ENCODE measurements at regions not wholly inside any gene's neighbourhood (a gene's known extent, or its start where the extent isn't known, plus 50 kb on each side); places are given as distances from the start of the nearest gene placed in this dataset.

DNA sequence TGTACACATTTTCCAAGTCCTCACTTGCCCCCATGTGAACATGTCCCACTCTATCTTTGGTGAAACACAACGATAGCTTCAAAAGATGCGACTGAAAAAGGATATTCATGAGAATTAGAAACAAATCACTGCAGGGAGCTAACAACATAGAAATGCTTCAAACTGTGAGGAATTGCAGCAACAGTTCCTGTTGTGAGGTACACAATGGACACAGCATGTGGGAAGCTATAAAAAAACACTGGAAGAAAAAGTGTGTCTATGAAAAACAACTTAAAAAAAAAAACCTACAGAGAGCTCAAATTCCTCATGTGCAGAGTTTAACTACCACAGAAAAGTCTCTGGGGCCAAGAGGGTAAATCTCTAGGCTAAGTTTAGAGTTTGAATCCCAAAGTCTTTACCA, 51.6 kb upstream of the BLTP1 start:
- H3K27ac ChIP-seq, result no peak overlapping the region
- 33 to 68% methylated on average over 2 of the region's 2 CpGs for WGBS, 2 donors (ENCODE audit: low coverage in 1 of 2)
- ATAC-seq, result no peak
- no peaks in the 10 kb centered on the region for H3K27me3 ChIP-seq
- no peak overlapping the region for H3K4me3 ChIP-seq
- TF ChIP-seq POLR2A (IDR thresholded peaks at IDR 0.05) (no peak), POLR2AphosphoS5 (IDR thresholded peaks at IDR 0.05) (no peak), EP300 (IDR thresholded peaks at IDR 0.05) (no peak)
- TF ChIP-seq, protein P1, sequence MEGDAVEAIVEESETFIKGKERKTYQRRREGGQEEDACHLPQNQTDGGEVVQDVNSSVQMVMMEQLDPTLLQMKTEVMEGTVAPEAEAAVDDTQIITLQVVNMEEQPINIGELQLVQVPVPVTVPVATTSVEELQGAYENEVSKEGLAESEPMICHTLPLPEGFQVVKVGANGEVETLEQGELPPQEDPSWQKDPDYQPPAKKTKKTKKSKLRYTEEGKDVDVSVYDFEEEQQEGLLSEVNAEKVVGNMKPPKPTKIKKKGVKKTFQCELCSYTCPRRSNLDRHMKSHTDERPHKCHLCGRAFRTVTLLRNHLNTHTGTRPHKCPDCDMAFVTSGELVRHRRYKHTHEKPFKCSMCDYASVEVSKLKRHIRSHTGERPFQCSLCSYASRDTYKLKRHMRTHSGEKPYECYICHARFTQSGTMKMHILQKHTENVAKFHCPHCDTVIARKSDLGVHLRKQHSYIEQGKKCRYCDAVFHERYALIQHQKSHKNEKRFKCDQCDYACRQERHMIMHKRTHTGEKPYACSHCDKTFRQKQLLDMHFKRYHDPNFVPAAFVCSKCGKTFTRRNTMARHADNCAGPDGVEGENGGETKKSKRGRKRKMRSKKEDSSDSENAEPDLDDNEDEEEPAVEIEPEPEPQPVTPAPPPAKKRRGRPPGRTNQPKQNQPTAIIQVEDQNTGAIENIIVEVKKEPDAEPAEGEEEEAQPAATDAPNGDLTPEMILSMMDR (IDR thresholded peaks at IDR 0.05), result no peak
- no peaks in the 10 kb centered on the region for H3K36me3 ChIP-seq
- H3K9me3 ChIP-seq, result no peaks in the 10 kb centered on the region
- no peaks in the 10 kb centered on the region for H3K4me1 ChIP-seq

DNA sequence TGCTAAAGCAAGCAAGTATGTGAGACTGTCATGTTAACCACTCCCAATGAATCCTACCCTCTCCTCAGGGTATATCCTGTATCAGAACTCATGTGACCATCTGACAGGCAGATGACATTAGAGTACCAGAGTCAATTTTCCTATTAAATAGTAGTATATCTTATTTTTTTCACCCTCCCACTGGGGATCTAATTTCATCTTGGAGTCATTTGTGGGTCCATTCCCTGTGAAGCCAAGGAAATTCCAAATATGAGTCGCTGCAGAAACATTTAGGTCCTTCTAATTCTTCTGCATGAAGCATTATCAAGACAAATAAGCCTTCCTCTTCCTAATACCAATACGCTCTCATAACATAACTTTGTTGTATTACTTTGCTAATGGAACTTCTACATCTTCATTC, 52.2 kb upstream of the BLTP1 start:
- Histone ChIP-seq H3K27ac (no peak overlapping the region), H3K4me3 (no peak overlapping the region), H3K36me3 (no peaks in the 10 kb centered on the region), H3K9me3 (no peaks in the 10 kb centered on the region), H3K4me1 (no peaks in the 10 kb centered on the region), H3K27me3 (no peaks in the 10 kb centered on the region)
- no peak for TF ChIP-seq POLR2A (IDR thresholded peaks at IDR 0.05)
- TF ChIP-seq POLR2AphosphoS5 (IDR thresholded peaks at IDR 0.05), result no peak
- TF ChIP-seq, protein P1 (IDR thresholded peaks at IDR 0.05), result no peak
- TF ChIP-seq EP300 (IDR thresholded peaks at IDR 0.05), result no peak
- ATAC-seq, result no peak
- 76 to 88% methylated on average over 2 of the region's 2 CpGs for WGBS, 2 donors (ENCODE audit: low coverage in 1 of 2)

DNA sequence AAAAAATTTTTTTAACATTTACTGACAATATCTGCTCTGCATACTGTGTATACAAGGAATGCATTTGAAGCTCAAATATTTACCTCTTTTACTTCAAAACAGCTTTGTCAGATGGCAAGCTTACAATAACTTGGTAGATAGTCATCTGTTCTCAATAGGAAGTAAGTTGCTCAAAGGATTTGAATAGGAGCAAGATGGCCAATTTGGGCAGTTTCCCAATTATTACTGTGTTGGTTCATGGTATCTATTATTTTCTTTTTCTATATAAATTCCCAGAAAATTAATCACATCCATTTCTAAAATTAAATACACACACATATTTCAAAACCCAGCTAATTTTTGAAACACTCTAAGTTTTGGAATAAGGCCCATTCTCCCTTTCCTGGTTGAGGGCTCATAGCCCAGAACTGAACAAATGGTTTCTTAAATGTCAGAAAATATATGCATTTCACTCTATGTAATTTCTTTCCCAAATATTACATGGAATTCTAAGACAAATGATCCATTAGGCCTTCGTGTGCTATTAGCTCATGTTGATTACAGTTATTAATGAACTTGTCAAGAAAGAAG, 60.2 kb upstream of the BLTP1 start:
- no peak overlapping the region for H3K27ac ChIP-seq
- H3K27me3 ChIP-seq, result no peaks in the 10 kb centered on the region
- no peaks in the 10 kb centered on the region for H3K4me1 ChIP-seq
- H3K36me3 ChIP-seq, result no peaks in the 10 kb centered on the region
- TF ChIP-seq POLR2AphosphoS5 (IDR thresholded peaks at IDR 0.05), result no peak
- TF ChIP-seq, protein P1 (IDR thresholded peaks at IDR 0.05), result no peak
- no peak for TF ChIP-seq EP300 (IDR thresholded peaks at IDR 0.05)
- TF ChIP-seq POLR2A (IDR thresholded peaks at IDR 0.05), result no peak
- H3K9me3 ChIP-seq, result no peaks in the 10 kb centered on the region
- WGBS, 2 donors (ENCODE audit: low coverage in 1 of 2), result 18 to 20% methylated on average over 1 of the region's 1 CpG
- ATAC-seq, result no peak
- H3K4me3 ChIP-seq, result no peak overlapping the region

DNA sequence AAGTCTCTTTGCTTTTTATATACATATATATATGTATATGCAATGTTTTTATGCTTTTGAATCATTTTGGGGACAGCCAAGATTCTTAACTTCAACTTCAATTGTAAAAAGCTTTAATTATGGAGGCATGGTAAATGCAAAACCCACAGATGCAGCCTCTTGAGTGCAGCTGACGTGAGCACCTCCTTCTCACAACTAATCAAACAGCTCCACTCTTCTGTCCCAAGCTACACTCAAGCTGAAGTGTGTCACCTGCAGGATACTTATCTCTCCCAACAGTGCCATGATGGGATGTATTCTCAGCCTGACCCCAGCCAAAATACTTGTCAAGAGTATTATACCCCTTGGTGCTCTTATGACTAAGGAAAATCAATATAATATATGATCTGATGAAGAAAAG, 60.7 kb upstream of the BLTP1 start:
- Histone ChIP-seq H3K4me3 (no peak overlapping the region), H3K27me3 (no peaks in the 10 kb centered on the region), H3K27ac (no peak overlapping the region), H3K36me3 (no peaks in the 10 kb centered on the region), H3K4me1 (no peaks in the 10 kb centered on the region), H3K9me3 (no peaks in the 10 kb centered on the region)
- ATAC-seq, result no peak
- TF ChIP-seq, protein P1 (IDR thresholded peaks at IDR 0.05), result no peak
- TF ChIP-seq POLR2AphosphoS5 (IDR thresholded peaks at IDR 0.05), result no peak
- no peak for TF ChIP-seq EP300 (IDR thresholded peaks at IDR 0.05)
- no peak for TF ChIP-seq POLR2A (IDR thresholded peaks at IDR 0.05)
- WGBS, 2 donors (ENCODE audit: low coverage in 1 of 2), result 83% methylated on average over 1 of the region's 1 CpG; no CpG with 5 or more reads in 1 of the 2 donors

DNA sequence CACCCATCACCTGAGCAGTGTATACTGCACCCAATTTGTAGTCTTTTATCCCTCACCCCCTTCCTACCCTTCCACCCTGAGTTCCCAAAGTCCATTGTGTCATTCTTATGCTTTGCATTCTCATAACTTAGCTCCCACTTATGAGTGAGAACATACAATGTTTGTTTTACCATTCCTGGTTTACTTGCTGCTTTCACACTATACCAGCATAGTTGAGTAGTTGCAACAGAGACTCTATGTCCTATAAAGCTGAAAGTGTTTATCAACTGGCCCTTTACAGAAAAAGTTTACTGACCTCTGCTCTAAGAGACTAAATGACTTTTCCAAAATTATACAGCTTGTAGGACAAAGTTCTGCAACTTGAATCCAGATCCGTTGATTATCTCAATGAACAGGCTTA, 61.1 kb upstream of the BLTP1 start:
- no peaks in the 10 kb centered on the region for H3K9me3 ChIP-seq
- no peak for ATAC-seq
- no peaks in the 10 kb centered on the region for H3K36me3 ChIP-seq
- no peak overlapping the region for H3K27ac ChIP-seq
- H3K27me3 ChIP-seq, result no peaks in the 10 kb centered on the region
- H3K4me3 ChIP-seq, result no peak overlapping the region
- H3K4me1 ChIP-seq, result no peaks in the 10 kb centered on the region
- no peak for TF ChIP-seq EP300 (IDR thresholded peaks at IDR 0.05)
- no peak for TF ChIP-seq POLR2AphosphoS5 (IDR thresholded peaks at IDR 0.05)
- no peak for TF ChIP-seq POLR2A (IDR thresholded peaks at IDR 0.05)
- TF ChIP-seq, protein P1 (IDR thresholded peaks at IDR 0.05), result no peak
- 79 to 85% methylated on average over 1 of the region's 1 CpG for WGBS, 2 donors (ENCODE audit: low coverage in 1 of 2)

All from gastroesophageal sphincter (tissue), 4 donors.